HEK293T (cell line): ENCODE measurements at regions not wholly inside any gene's neighbourhood (a gene's known extent, or its start where the extent isn't known, plus 50 kb on each side); places are given as distances from the start of the nearest gene placed in this dataset.

Source experiments
- BHLHE40 ChIP-seq: fragments of 450-650 bp; IDR thresholded peaks from 2 replicates; pipeline ENCODE4 v1.6.1; 2016; ENCODE audit warnings: mild to moderate bottlenecking, moderate library complexity, borderline replicate concordance
- CTBP1 ChIP-seq: fragments of 450-650 bp; IDR thresholded peaks from 2 replicates; pipeline ENCODE4 v1.6.1; 2016; ENCODE audit warnings: borderline replicate concordance
- ELF4 ChIP-seq: fragments of 450-650 bp; IDR thresholded peaks from 2 replicates; pipeline ENCODE4 v1.6.1; 2017; ENCODE audit warnings: antibody characterized with exemption
- FOXA1 ChIP-seq: fragments of 450-650 bp; IDR thresholded peaks from 2 replicates; pipeline ENCODE4 v1.6.1; 2016; ENCODE audit warnings: mild to moderate bottlenecking
- FOXK2 ChIP-seq: fragments of 450-650 bp; IDR thresholded peaks from 2 replicates; pipeline ENCODE4 v1.6.1; 2016; ENCODE audit warnings: mild to moderate bottlenecking
- FOXM1 ChIP-seq: fragments of 450-650 bp; IDR thresholded peaks from 2 replicates; pipeline ENCODE4 v1.6.1; 2017; ENCODE audit warnings: mild to moderate bottlenecking, borderline replicate concordance
- HDGF ChIP-seq: fragments of 450-650 bp; IDR thresholded peaks from 2 replicates; pipeline ENCODE4 v1.6.1; 2017; ENCODE audit warnings: antibody characterized with exemption, borderline replicate concordance
- L3MBTL2 ChIP-seq: fragments of 450-650 bp; conservative IDR thresholded peaks from 2 replicates; pipeline ENCODE4 v1.6.1; 2016; ENCODE audit warnings: mild to moderate bottlenecking
- NFRKB ChIP-seq: fragments of 450-650 bp; IDR thresholded peaks from 2 replicates; pipeline ENCODE4 v1.6.1; 2016; ENCODE audit warnings: mild to moderate bottlenecking, moderate library complexity
- PKNOX1 ChIP-seq: fragments of 450-650 bp; IDR thresholded peaks from 2 replicates; pipeline ENCODE4 v1.6.1; 2016
- SP1 ChIP-seq: fragments of 450-650 bp; IDR thresholded peaks from 2 replicates; pipeline ENCODE4 v1.6.1; 2017
- SUZ12 ChIP-seq: fragments of 450-650 bp; IDR thresholded peaks from 2 replicates; pipeline ENCODE4 v1.6.1; 2016; ENCODE audit warnings: mild to moderate bottlenecking
- TARDBP ChIP-seq: fragments of 450-650 bp; IDR thresholded peaks from 2 replicates; pipeline ENCODE4 v1.6.1; 2016
- ZNF384 ChIP-seq: fragments of 450-650 bp; IDR thresholded peaks from 2 replicates; pipeline ENCODE4 v1.6.1; 2016

GRCh38 chr17:70771804-70772386 lies 602.6 kb downstream of the KCNJ2 start:
- TF ChIP-seq L3MBTL2, result no peak
- TF ChIP-seq NFRKB, result no peak
- no peak for TF ChIP-seq CTBP1
- TF ChIP-seq FOXM1, result no peak
- TF ChIP-seq ZNF384, result no peak
- no peak for TF ChIP-seq SP1
- TF ChIP-seq SUZ12, result no peak
- no peak for TF ChIP-seq BHLHE40
- no peak for TF ChIP-seq ELF4
- TF ChIP-seq HDGF, result no peak
- no peak for TF ChIP-seq TARDBP
- no peak for TF ChIP-seq FOXA1
- no peak for TF ChIP-seq FOXK2
- no peak for TF ChIP-seq PKNOX1
